Spleen (tissue), 11 donors: ENCODE measurements at regions not wholly inside any gene's neighbourhood (a gene's known extent, or its start where the extent isn't known, plus 50 kb on each side); places are given as distances from the start of the nearest gene placed in this dataset.
"Not testable (repeated sequence)": the region's sequence is repeated elsewhere in the genome, so short reads cannot be mapped to it uniquely, and the experiment has no call there.

Source experiments
- DNase-seq: peaks from one replicate; pipeline ENCODE4 v3.0.0-alpha.2; 2020
- H3K27ac ChIP-seq, 8 donors: fragments of 200-600 bp; sonication (generic) in 7 of 8; 1 replicate in 4 of 8; 2 replicates in 4 of 8; pipeline versions ENCODE4 v1.5.0 to v1.8.0; 2016 to 2021; ENCODE audit warnings: inconsistent platforms in 4 of 8, mild to moderate bottlenecking in 4 of 8, moderate library complexity in 1 of 8
- H3K27me3 ChIP-seq, 7 donors: fragments of 200-600 bp; sonication (generic) in 6 of 7; replicated peaks in 1 of 7; 1 replicate in 4 of 7; 2 replicates in 3 of 7; pipeline versions ENCODE4 v1.5.0 to v1.8.0; 2016 to 2021; ENCODE audit warnings: inconsistent platforms in 3 of 7, mild to moderate bottlenecking in 1 of 7
- H3K36me3 ChIP-seq, 6 donors: fragments of 200-600 bp; sonication (generic) in 5 of 6; 1 replicate in 4 of 6; 2 replicates in 2 of 6; pipeline versions ENCODE4 v1.5.0 to v1.8.0; 2016 to 2021; ENCODE audit warnings: inconsistent platforms in 2 of 6
- H3K4me1 ChIP-seq, 6 donors: fragments of 200-600 bp; sonication (generic) in 5 of 6; 1 replicate in 3 of 6; 2 replicates in 3 of 6; pipeline versions ENCODE4 v1.5.0 to v1.8.0; 2016 to 2021; ENCODE audit warnings: inconsistent platforms in 3 of 6
- H3K4me3 ChIP-seq, 8 donors: fragments of 200-600 bp; sonication (generic) in 7 of 8; 1 replicate in 4 of 8; 2 replicates in 4 of 8; pipeline versions ENCODE4 v1.5.0 to v1.8.0; 2016 to 2021; ENCODE audit warnings: inconsistent platforms in 4 of 8, mild to moderate bottlenecking in 4 of 8, moderate library complexity in 2 of 8
- H3K9me3 ChIP-seq, 8 donors: fragments of 200-600 bp; sonication (generic) in 7 of 8; 1 replicate in 4 of 8; 2 replicates in 4 of 8; pipeline versions ENCODE4 v1.5.0 to v1.8.0; 2016 to 2021; ENCODE audit warnings: inconsistent platforms in 4 of 8
- POLR2A ChIP-seq, 3 donors: fragments of 450-650 bp; IDR thresholded peaks; one replicate each; pipeline ENCODE4 v1.5.1; 2017; ENCODE audit warnings: antibody characterized with exemption in 3 of 3, mild to moderate bottlenecking in 1 of 3
- POLR2AphosphoS5 ChIP-seq, 3 donors: sonication (generic); formaldehyde crosslinking; IDR thresholded peaks; one replicate each; pipeline ENCODE4 v1.5.1; 2017; ENCODE audit warnings: antibody characterized with exemption in 3 of 3
- WGBS, 5 donors: extraction: QIAGEN DNeasy Blood & Tissue Kit in 3 of 5; methylation state at CpG; one replicate each; pipeline versions ENCODE4 v1.1.5 to v1.1.7; 2013 to 2018; 5-methylcytosine and 5-hydroxymethylcytosine counted together
- intact Hi-C: fragments of 100-400 bp; cut with DNase I; formaldehyde crosslinking; loops from one replicate; pipeline ENCODE4 v1.15.0; 2023; ENCODE audit warnings: low total_unique reads
- TF ChIP-seq, protein P1 (sequence below), 11 experiments: fragments of 200-600 bp in 7 of 11; fragments of 450-650 bp in 4 of 11; sonication (generic) in 4 of 11; IDR thresholded peaks in 8 of 11; conservative IDR thresholded peaks in 3 of 11; 1 replicate in 7 of 11; 2 replicates in 4 of 11; pipeline versions ENCODE4 v1.4.0 to v1.8.0; 2016 to 2021; ENCODE audit warnings: antibody characterized with exemption in 11 of 11, inconsistent platforms in 4 of 11, mild to moderate bottlenecking in 1 of 11
- donor health status: healthy with polysubstance abuse.
- donor health status: DM: no; HTN: no; CAD: no; lungs with moderate emphysema.
- donor health status: DM: no; HTN: no; CAD: no.
- donor health status: Bipolar disorder and iron deficiency.
- donor health status: healthy.
- donor health status: DM: no; HTN: no; CAD: no.
- donor health status: DM: yes; HTN: yes; CAD: no.

DNA sequence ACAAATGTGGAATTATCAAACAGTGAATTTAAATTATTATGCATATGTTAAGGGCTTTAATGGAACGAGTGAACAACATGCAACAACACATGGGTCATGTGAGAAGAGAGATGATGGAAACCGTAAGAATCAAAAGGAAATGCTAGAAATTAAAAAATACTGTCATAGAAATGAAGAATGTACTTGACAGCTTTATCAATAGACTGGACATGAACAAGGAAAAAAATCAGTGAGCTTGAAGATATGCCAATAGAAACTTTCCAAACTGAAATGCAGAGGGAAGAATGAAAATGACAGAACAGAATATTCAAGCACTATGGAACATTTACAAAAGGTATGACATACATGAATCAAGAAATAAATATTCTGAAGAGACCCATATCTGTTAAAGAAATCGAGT is 117.7 kb upstream of the KCNJ3 start:
- no peak for DNase-seq
- no peaks in the 10 kb centered on the region for H3K27me3 ChIP-seq
- H3K4me3 ChIP-seq = no peak overlapping the region
- intact Hi-C loops = no loop called here
- H3K27ac ChIP-seq = no peak overlapping the region
- no peaks in the 10 kb centered on the region for H3K36me3 ChIP-seq
- no peaks in the 10 kb centered on the region for H3K4me1 ChIP-seq
- H3K9me3 ChIP-seq = peaks cover 0 to 41% (median 16%) of the 10 kb centered on the region in 8 donors
- TF ChIP-seq, protein P1, sequence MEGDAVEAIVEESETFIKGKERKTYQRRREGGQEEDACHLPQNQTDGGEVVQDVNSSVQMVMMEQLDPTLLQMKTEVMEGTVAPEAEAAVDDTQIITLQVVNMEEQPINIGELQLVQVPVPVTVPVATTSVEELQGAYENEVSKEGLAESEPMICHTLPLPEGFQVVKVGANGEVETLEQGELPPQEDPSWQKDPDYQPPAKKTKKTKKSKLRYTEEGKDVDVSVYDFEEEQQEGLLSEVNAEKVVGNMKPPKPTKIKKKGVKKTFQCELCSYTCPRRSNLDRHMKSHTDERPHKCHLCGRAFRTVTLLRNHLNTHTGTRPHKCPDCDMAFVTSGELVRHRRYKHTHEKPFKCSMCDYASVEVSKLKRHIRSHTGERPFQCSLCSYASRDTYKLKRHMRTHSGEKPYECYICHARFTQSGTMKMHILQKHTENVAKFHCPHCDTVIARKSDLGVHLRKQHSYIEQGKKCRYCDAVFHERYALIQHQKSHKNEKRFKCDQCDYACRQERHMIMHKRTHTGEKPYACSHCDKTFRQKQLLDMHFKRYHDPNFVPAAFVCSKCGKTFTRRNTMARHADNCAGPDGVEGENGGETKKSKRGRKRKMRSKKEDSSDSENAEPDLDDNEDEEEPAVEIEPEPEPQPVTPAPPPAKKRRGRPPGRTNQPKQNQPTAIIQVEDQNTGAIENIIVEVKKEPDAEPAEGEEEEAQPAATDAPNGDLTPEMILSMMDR (IDR thresholded peaks at IDR 0.05 in 8 of 11, conservative IDR thresholded peaks at IDR 0.05 in 3 of 11) = no peak
- TF ChIP-seq POLR2AphosphoS5 (IDR thresholded peaks at IDR 0.05) = no peak
- no peak for TF ChIP-seq POLR2A (IDR thresholded peaks at IDR 0.05)
- WGBS, 5 donors = 74 to 83% (median 75%) methylated on average over 3 of the region's 3 CpGs

DNA sequence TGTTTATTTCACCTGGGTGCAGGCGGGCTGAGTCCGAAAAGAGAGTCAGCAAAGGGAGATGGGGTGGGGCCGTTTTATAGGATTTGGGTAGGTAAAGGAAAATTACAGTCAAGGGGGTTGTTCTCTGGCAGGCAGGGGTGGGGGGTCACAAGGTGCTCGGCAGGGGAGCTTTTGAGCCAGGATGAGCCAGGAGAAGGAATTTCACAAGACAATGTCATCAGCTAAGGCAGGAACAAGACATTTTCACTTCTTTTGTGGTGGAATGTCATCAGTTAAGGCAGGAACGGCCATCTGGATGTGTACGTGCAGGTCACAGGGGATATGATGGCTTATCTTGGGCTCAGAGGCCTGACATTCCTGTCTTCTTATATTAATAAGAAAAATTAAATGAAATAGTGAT is 115.8 kb upstream of the KCNJ3 start:
- peaks cover 0 to 38% (median 16%) of the 10 kb centered on the region in 8 donors for H3K9me3 ChIP-seq
- H3K4me3 ChIP-seq, H3K4me1 ChIP-seq, H3K27ac ChIP-seq, H3K36me3 ChIP-seq, H3K27me3 ChIP-seq, intact Hi-C loops, DNase-seq: not testable (repeated sequence)
- WGBS, 5 donors = 70 to 87% (median 78%) methylated on average over 6 of the region's 6 CpGs

DNA sequence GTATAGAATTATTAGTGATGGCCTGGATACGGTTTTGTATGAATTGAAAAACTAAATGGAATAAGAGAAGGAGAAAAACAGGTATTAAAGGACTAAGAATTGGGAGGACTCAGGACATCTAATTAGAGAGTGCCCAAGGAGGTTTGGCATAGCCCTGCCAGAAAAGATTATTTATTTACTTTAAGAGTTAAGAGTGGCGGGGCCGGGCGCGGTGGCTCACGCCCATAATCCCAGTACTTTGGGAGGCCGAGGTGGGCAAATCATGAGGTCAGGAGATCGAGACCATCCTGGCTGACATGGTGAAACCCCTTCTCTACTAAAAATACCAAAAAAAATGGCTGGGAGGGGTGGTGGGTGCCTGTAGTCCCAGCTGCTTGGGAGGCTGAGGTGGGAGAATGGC is 115.2 kb upstream of the KCNJ3 start:
- intact Hi-C loops, H3K4me3 ChIP-seq, H3K27ac ChIP-seq, DNase-seq, H3K4me1 ChIP-seq, H3K36me3 ChIP-seq, H3K27me3 ChIP-seq: not testable (repeated sequence)
- 91 to 96% (median 95%) methylated on average over 8 of the region's 8 CpGs for WGBS, 5 donors
- H3K9me3 ChIP-seq = peaks cover 0 to 38% (median 16%) of the 10 kb centered on the region in 8 donors

DNA sequence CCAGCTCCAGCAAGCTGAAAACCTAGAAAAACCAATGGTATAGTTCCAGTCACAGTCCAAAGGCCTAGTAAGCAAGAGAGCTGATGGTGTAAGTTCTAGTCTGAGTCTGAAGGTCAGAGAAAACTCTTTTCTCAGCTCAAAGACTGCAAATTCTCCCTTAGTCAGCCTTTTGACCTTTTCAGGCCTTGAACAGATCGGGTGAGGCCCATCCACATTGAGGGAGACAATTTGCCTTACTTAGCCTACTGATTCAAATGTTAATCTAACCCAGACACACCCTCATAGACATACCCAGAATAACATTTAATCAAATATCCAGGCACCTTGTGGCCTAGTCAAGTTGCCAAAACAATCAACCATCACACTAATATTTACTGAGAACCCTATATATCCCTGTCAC is 110.8 kb upstream of the KCNJ3 start:
- DNase-seq = no peak
- intact Hi-C loops = no loop called here
- no peaks in the 10 kb centered on the region for H3K36me3 ChIP-seq
- no peak overlapping the region for H3K4me3 ChIP-seq
- WGBS, 5 donors = 49 to 64% (median 61%) methylated on average over 1 of the region's 1 CpG
- peaks cover 0 to 6% (median 0%) of the 10 kb centered on the region in 8 donors for H3K9me3 ChIP-seq
- TF ChIP-seq POLR2A (IDR thresholded peaks at IDR 0.05) (no peak), POLR2AphosphoS5 (IDR thresholded peaks at IDR 0.05) (no peak)
- H3K27me3 ChIP-seq = no peaks in the 10 kb centered on the region
- H3K27ac ChIP-seq = no peak overlapping the region
- H3K4me1 ChIP-seq = no peaks in the 10 kb centered on the region

DNA sequence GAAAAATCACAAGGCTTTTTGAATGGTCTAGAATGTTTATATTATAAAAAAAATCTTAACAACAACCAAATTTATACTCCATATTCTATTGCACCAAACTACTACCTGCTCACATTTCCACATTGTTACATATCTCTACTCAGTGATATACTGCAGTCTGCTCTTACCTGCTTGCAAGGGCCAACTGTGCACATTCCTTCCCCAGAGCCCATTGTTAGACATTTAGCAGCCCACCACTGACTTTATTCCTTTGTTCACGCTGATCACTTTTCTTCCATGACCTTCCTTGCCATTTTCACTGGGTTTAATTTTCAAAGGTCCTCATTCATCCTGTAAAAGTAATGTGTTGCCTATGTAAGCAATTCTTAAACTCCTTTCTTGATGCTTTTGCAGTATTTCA is 109.7 kb upstream of the KCNJ3 start:
- Histone ChIP-seq H3K9me3 (no peaks in the 10 kb centered on the region), H3K36me3 (no peaks in the 10 kb centered on the region), H3K27me3 (no peaks in the 10 kb centered on the region), H3K4me3 (no peak overlapping the region), H3K4me1 (no peaks in the 10 kb centered on the region), H3K27ac (no peak overlapping the region)
- whole genome bisulfite sequencing, 5 donors = 49 to 74% (median 67%) methylated on average over 1 of the region's 1 CpG
- no peak for DNase-seq
- intact Hi-C loops = no loop called here
- TF ChIP-seq POLR2A (IDR thresholded peaks at IDR 0.05) (no peak), POLR2AphosphoS5 (IDR thresholded peaks at IDR 0.05) (no peak)
- TF ChIP-seq, protein P1 (IDR thresholded peaks at IDR 0.05 in 8 of 11, conservative IDR thresholded peaks at IDR 0.05 in 3 of 11) = no peak

DNA sequence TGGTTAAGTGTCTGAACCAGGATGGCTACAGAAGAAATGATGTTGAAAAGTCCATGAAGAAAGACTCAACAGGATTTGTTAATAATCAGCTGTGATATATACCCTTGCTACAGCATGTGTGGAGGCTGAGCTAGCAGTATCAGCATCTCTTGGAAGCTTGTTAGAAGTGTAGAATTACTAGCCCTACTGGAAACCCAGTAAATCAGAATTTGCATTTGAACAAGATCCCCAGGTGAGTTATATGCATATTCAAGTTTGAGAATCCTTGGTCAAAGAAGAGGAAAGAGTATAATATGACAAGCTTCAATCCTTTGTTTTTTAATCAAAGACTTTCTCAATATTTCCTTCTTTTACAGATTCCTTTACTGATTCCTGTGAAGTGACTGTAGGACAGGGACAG is 109.0 kb upstream of the KCNJ3 start:
- no peaks in the 10 kb centered on the region for H3K9me3 ChIP-seq
- H3K36me3 ChIP-seq = no peaks in the 10 kb centered on the region
- TF ChIP-seq POLR2AphosphoS5 (IDR thresholded peaks at IDR 0.05) (no peak), POLR2A (IDR thresholded peaks at IDR 0.05) (no peak)
- TF ChIP-seq, protein P1 (IDR thresholded peaks at IDR 0.05 in 8 of 11, conservative IDR thresholded peaks at IDR 0.05 in 3 of 11) = no peak
- H3K4me3 ChIP-seq = no peak overlapping the region
- H3K27ac ChIP-seq = no peak overlapping the region
- no peaks in the 10 kb centered on the region for H3K4me1 ChIP-seq
- no peaks in the 10 kb centered on the region for H3K27me3 ChIP-seq
- no peak for DNase-seq
- intact Hi-C loops = no loop called here
